GM19193 (cell line): ENCODE measurements at regions not wholly inside any gene's neighbourhood (a gene's known extent, or its start where the extent isn't known, plus 50 kb on each side); places are given as distances from the start of the nearest gene placed in this dataset.

Source experiments
- POLR2A ChIP-seq: IDR thresholded peaks from 4 replicates; pipeline ENCODE4 v1.6.1; 2011; ENCODE audit not compliant: insufficient read depth, insufficient read length; ENCODE audit errors: extremely low read depth

DNA sequence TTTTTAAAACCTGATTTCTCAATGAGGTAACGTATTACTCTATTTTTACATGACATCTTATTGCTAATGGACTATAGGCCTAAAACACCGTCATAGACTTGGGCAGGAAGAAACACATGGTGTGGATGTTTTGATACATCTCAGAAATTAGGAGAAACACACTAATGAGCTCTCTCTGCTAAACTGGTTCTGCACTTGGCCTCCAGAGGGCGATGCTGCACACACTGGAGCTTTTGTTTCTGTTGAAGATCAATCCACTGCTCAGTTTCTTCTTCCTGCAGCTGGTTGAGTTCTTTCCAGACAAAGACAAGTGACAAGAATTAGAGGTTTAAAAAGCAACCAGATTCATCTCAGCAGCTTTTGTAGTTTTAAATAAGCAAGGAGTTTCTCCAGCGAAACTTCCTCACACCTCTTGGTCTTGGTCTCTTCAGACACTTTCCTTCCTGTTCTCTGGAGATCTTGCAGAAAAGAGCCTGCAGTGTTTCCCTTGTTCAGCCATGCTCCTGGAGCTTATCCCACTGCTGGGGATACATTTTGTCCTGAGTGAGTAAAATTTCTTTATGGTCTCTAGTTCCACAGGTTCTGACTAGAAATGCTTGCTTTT, 178.5 kb upstream of the OR4E1 start:
- no peak for TF ChIP-seq POLR2A

GRCh38 chr14:21846227-21846885, 172.7 kb upstream of the OR4E1 start:
- no peak for TF ChIP-seq POLR2A

DNA sequence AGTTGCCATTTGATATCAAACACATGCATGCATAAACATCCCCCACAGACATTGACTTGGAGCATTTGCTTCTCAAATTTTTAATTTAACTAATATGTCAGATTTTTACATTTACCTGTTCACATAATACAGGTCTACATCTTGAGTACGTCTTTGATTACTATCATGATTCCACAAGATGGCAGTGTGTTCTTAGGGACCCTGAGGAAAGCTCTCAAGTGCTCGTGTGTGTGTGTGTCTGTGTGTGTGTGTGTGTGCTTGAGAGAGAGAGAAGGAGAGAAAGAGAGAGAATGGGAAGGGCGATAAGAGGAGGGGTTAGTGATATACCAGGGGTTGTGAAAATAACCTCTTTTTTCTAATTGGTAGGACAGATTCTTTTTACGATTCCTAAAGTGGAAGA, 167.1 kb upstream of the OR4E1 start:
- no peak for TF ChIP-seq POLR2A

DNA sequence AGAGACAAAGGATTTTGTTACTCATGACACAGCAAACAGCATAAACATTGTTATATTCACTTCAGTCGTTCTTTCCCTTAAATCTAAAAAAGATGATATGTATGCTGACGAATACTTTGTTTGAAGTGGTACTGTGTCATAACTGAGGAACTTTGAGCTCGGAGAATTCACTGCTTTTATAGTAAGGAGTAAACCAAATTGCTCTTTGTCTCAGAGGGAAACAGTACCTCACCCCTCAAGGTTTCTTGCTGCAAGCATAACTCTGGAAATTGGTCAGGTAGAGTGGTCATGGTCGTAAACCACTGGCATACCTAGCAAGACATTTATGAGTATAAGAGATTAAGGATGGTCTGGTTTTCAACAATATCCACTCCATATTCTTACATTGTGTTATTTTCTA, 160.2 kb upstream of the OR4E1 start:
- TF ChIP-seq POLR2A = no peak

DNA sequence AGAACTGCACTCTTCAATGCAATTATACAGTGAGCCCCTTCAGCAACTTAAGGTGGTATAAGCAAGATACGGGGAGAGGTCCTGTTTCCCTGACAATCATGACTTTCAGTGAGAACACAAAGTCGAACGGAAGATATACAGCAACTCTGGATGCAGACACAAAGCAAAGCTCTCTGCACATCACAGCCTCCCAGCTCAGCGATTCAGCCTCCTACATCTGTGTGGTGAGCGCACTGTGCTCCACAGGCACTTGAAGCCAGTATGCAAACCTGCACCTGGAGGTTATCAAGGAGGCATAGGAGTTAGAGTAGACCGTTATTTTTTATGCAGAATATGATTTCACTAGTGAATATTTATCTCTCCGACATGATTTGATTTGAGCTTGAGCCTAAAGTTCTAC, 152.2 kb upstream of the OR4E1 start:
- TF ChIP-seq POLR2A = no peak

GRCh38 chr14:21825149-21825743, 151.6 kb upstream of the OR4E1 start:
- TF ChIP-seq POLR2A = no peak

GRCh38 chr14:21822109-21822508, 148.5 kb upstream of the OR4E1 start:
- no peak for TF ChIP-seq POLR2A

DNA sequence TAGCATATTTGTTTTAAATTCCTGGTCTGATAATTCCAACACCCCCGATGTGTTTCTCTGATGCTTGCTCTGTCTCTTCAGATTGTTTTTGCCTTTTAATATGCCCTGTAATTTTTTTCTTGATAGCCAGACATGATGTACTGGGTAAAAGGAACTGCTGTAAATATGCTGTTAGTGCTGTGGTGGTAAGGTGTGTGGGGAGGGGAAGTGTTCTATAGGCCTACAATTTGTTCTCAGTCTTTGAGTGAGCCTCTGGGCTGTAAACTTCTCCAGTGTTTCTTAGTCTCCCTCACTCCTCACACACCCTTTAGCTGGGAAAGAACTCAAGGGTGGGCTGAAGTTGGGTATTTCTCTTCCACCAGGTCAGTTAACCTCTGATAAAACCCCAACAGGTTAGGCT, 147.0 kb upstream of the OR4E1 start:
- TF ChIP-seq POLR2A = no peak

DNA sequence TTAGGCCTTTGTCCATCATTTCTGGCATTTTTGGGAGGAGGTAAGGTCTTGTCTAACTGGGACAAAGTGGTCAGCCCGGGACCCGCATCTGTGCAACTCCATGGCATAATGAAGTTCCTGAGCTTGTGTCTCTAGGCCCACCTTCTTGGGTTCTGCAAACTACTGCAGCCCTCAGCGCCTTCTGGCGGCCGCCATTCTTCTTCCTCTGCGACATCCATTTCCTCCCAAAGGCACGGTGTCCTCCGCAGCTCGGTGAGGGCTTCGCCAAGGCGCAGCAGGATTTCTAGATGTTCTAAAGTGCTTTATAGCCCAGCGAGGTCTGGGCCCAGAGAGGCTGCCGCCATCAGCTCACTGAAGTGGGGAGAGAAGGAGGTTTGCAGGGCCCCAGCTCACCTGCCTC, 134.4 kb upstream of the OR4E1 start:
- no peak for TF ChIP-seq POLR2A

- TF ChIP-seq POLR2A = no peak
These were observed 131.4 kb upstream of the OR4E1 start for GRCh38 chr14:21804981-21805380.

DNA sequence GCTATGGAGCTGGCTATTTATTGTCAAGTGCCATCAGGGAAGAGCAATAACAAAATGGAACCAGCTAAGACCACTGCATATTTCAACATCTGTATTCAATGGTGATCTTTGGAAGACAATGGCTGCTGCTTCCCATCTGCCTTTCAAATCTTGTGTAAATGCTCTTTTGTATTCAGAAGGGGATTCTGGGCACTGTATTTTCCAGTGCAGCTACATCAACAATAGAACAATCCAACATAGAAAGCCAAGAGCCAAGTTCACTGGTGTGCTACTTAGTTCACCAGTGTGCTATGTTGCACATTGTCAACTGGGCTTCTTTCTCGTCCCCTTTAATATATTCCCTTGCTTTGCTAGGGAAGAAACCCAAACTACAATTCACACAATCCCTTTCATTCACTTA, 128.8 kb upstream of the OR4E1 start:
- no peak for TF ChIP-seq POLR2A

DNA sequence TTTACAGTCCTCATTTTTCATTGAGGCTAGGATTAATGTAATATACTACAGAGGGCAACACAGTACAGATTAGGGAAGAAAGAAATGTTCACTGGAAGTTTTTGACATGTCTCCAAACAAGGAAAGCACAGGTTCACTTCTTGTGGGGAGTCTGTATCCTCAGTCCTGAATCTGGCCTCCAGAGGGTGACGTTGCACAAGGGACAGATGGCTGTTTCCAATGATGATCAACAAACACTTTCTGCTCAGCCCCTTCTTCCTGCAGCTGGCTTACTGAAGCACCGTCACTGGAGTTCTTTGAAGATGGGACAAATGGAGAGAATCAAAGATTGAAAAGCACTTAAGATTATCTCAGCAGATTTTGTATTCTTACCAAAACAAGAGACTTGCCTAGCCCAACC, 123.3 kb upstream of the OR4E1 start:
- TF ChIP-seq POLR2A = no peak

GRCh38 chr14:21795456-21795855, 121.8 kb upstream of the OR4E1 start:
- TF ChIP-seq POLR2A = no peak

GRCh38 chr14:21791749-21792148, 118.1 kb upstream of the OR4E1 start:
- TF ChIP-seq POLR2A = no peak

- TF ChIP-seq POLR2A = no peak
These were observed 107.9 kb upstream of the OR4E1 start for GRCh38 chr14:21781543-21781942.

DNA sequence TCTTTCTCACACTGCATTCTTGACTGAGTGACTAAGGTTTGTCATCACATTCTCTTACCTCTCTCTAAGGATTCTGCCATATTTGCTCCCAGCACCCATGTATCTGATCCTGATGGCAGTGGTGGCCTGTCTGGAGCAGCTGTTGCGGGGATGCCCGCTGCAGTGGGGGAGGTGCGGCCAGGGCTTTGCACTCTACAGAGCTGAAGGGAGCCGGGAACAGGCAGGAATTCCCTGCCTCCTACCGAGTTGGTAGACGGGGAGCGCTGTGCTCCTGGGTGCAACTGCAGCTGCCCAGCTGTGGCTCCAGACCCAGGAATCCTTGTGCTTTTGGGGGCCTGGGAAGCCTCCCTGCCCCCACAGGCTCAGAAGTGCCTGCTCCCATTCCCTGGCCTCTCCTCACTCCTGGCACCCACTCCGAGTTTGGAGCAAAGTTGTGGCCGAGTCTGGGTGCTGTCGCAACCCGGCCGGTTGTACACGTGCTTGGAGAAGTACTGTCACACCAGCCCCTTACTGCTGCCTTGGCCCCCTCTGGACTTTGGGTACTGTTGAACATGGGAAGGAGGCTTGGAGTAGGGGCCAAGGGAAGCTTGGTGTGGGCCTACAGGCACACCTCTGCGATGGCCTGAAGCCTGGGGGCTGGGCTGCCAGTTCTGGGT, 106.9 kb upstream of the OR4E1 start:
- no peak for TF ChIP-seq POLR2A
